Vagina (tissue), 2 donors: ENCODE measurements at regions not wholly inside any gene's neighbourhood (a gene's known extent, or its start where the extent isn't known, plus 50 kb on each side); places are given as distances from the start of the nearest gene placed in this dataset.

Experiments used
- DNase-seq, 2 donors: peaks; one replicate each; pipeline ENCODE4 v3.0.0-alpha.2; 2017; ENCODE audit errors: extremely low spot score in 2 of 2
- H3K27ac ChIP-seq: fragments of 200-600 bp; sonication (generic); one replicate; pipeline ENCODE4 v1.5.1; 2019
- H3K27me3 ChIP-seq: fragments of 200-600 bp; sonication (generic); one replicate; pipeline ENCODE4 v1.5.1; 2019
- H3K36me3 ChIP-seq, 2 donors: fragments of 200-600 bp; sonication (generic); one replicate each; pipeline ENCODE4 v1.5.1; 2017 to 2019
- H3K4me1 ChIP-seq: fragments of 200-600 bp; sonication (generic); one replicate; pipeline ENCODE4 v1.5.1; 2019
- H3K4me3 ChIP-seq, 2 donors: fragments of 200-600 bp; sonication (generic); 1 replicate in 1 of 2; 2 replicates in 1 of 2; pipeline ENCODE4 v1.5.1; 2016 to 2019
- H3K9me3 ChIP-seq: fragments of 200-600 bp; sonication (generic); one replicate; pipeline ENCODE4 v1.5.1; 2019
- POLR2A ChIP-seq, 2 donors: fragments of 450-650 bp; IDR thresholded peaks; one replicate each; pipeline ENCODE4 v1.6.1; 2017; ENCODE audit warnings: antibody characterized with exemption in 2 of 2, mild to moderate bottlenecking in 2 of 2, moderate library complexity in 2 of 2
- POLR2AphosphoS5 ChIP-seq, 2 donors: sonication (generic); formaldehyde crosslinking; IDR thresholded peaks; one replicate each; pipeline ENCODE4 v1.9.0; 2017; ENCODE audit warnings: antibody characterized with exemption in 2 of 2, mild to moderate bottlenecking in 2 of 2, low read depth in 1 of 2; ENCODE audit not compliant: insufficient read depth in 1 of 2
- intact Hi-C: fragments of 100-400 bp; cut with DNase I; formaldehyde crosslinking; loops from one replicate; pipeline ENCODE4 v1.15.1; 2023
- TF ChIP-seq, protein P1 (sequence below), 3 experiments: fragments of 450-650 bp in 2 of 3; fragments of 200-600 bp in 1 of 3; sonication (generic) in 1 of 3; IDR thresholded peaks; one replicate each; pipeline ENCODE4 v1.5.1; 2017 to 2019; ENCODE audit warnings: antibody characterized with exemption in 3 of 3, mild to moderate bottlenecking in 2 of 3, moderate library complexity in 2 of 3

DNA sequence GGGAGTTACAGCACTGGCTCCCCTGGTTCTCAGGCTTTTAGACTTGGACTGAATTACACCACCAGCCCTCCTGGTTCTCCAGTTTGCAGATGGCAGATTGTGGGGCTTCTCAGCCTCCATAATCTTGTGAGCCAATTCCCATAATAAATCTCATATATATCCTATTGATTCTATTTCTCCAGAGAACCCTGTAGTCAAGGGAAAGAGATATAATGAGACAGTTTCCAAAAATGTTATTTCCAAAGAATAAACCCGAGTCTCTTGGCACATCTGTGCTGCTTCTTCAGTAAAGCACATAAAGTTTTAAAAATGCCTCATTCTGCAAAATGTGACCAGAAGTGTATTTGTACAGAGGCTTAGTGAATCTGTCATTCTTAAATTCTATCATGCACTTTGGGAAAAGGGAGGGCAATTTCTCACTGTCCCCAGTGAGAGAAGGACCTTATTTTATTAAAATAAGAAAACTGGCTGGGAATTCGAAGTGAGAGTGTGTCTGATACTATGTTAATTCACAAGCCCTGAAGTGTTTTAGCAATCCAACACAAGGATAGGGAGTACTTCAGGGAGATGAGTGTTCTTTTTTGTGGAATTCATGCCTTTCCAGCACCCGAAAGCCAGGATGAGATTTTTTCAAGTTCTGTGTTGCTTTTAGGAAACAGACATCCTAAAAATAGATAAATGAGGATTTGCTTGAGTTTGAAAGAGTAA lies 282.4 kb upstream of the CHAC2 start:
- Histone ChIP-seq H3K27me3 (no peaks in the 10 kb centered on the region), H3K9me3 (no peaks in the 10 kb centered on the region), H3K4me1 (no peaks in the 10 kb centered on the region), H3K36me3 (no peaks in the 10 kb centered on the region), H3K4me3 (no peak overlapping the region), H3K27ac (no peak overlapping the region)
- intact Hi-C loops = no loop called here
- no peak for DNase-seq
- TF ChIP-seq, protein P1, sequence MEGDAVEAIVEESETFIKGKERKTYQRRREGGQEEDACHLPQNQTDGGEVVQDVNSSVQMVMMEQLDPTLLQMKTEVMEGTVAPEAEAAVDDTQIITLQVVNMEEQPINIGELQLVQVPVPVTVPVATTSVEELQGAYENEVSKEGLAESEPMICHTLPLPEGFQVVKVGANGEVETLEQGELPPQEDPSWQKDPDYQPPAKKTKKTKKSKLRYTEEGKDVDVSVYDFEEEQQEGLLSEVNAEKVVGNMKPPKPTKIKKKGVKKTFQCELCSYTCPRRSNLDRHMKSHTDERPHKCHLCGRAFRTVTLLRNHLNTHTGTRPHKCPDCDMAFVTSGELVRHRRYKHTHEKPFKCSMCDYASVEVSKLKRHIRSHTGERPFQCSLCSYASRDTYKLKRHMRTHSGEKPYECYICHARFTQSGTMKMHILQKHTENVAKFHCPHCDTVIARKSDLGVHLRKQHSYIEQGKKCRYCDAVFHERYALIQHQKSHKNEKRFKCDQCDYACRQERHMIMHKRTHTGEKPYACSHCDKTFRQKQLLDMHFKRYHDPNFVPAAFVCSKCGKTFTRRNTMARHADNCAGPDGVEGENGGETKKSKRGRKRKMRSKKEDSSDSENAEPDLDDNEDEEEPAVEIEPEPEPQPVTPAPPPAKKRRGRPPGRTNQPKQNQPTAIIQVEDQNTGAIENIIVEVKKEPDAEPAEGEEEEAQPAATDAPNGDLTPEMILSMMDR (IDR thresholded peaks at IDR 0.05) = no peak
- TF ChIP-seq POLR2A (IDR thresholded peaks at IDR 0.05) = no peak

DNA sequence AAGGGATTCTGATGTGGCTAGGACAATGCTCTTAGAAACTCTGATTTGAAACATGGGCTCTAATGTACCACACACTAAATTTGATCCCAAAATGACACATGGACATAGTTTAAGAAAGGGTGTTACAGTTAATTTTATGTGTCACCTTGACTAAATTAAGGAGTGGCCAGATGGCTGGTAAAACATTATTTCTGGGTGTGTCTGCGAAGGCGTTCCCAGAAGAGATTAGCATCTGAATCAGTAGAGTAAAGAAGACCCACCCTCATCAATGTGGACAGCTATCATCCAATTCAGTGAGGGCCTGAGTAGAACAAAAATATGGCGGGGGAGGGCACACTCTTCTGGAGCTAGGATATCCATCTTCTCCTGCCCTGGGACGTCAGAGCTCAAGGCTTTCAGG lies 283.1 kb upstream of the CHAC2 start:
- Histone ChIP-seq H3K9me3 (no peaks in the 10 kb centered on the region), H3K27me3 (no peaks in the 10 kb centered on the region), H3K36me3 (no peaks in the 10 kb centered on the region), H3K4me1 (no peaks in the 10 kb centered on the region), H3K27ac (no peak overlapping the region), H3K4me3 (no peak overlapping the region)
- intact Hi-C loops = no loop called here
- TF ChIP-seq POLR2A (IDR thresholded peaks at IDR 0.05) (no peak), POLR2AphosphoS5 (IDR thresholded peaks at IDR 0.05; ENCODE audit: insufficient read depth in 1 of 2, low read depth in 1 of 2) (no peak)
- TF ChIP-seq, protein P1 (IDR thresholded peaks at IDR 0.05) = no peak
- DNase-seq = no peak

- no peak for DNase-seq
- no peaks in the 10 kb centered on the region for H3K4me1 ChIP-seq
- H3K36me3 ChIP-seq = no peaks in the 10 kb centered on the region
- TF ChIP-seq, protein P1 (IDR thresholded peaks at IDR 0.05) = no peak
- TF ChIP-seq POLR2AphosphoS5 (IDR thresholded peaks at IDR 0.05; ENCODE audit: insufficient read depth in 1 of 2, low read depth in 1 of 2) = no peak
- TF ChIP-seq POLR2A (IDR thresholded peaks at IDR 0.05) = no peak
- no peak overlapping the region for H3K4me3 ChIP-seq
- no peak overlapping the region for H3K27ac ChIP-seq
- intact Hi-C loops = no loop called here
- H3K27me3 ChIP-seq = no peaks in the 10 kb centered on the region
- H3K9me3 ChIP-seq = no peaks in the 10 kb centered on the region
Measured at GRCh38 chr2:53477517-53477916, 290.1 kb upstream of the CHAC2 start.

DNA sequence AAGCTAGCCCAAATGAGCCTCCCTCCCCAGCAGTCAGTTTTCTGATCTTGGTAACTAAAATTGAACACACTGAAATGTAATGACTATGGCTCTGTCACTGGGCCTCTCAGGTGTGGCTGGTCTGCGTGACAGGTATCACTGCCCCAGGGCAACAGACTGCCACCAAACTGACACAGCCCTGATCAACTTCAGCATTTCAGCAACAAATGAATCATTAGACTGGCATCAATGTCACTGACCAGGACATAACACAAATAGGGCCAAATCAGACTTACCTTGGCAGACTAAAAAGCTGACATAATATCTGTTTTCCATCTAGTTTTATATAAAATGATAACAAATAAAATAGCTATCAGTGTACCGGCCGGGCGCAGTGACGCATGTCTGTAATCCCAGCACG lies 290.8 kb upstream of the CHAC2 start:
- Histone ChIP-seq H3K9me3 (no peaks in the 10 kb centered on the region), H3K27ac (no peak overlapping the region), H3K4me1 (no peaks in the 10 kb centered on the region), H3K36me3 (no peaks in the 10 kb centered on the region), H3K4me3 (no peak overlapping the region), H3K27me3 (no peaks in the 10 kb centered on the region)
- TF ChIP-seq, protein P1 (IDR thresholded peaks at IDR 0.05) = no peak
- no peak for TF ChIP-seq POLR2A (IDR thresholded peaks at IDR 0.05)
- no peak for TF ChIP-seq POLR2AphosphoS5 (IDR thresholded peaks at IDR 0.05; ENCODE audit: insufficient read depth in 1 of 2, low read depth in 1 of 2)
- intact Hi-C loops = no loop called here
- no peak for DNase-seq

DNA sequence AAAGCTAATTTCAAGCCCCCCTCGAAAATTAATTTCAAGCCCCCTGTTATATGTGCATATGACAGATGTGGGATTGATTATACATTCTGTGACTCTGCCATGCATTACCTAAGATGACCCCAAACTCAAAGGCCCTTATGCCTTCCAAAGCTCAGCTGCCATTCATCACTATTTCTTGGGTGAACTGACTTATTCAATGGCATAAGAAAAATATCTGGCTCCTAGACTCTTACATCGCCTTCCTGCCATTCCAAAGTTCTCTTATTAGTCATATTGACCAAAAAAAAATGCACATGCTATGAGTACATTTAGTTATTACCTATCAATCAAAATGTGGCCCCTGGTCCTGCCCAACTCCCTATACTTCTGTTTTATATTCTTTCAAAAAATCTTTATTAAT lies 291.8 kb upstream of the CHAC2 start:
- no peaks in the 10 kb centered on the region for H3K36me3 ChIP-seq
- intact Hi-C loops = no loop called here
- no peak overlapping the region for H3K4me3 ChIP-seq
- TF ChIP-seq POLR2AphosphoS5 (IDR thresholded peaks at IDR 0.05; ENCODE audit: insufficient read depth in 1 of 2, low read depth in 1 of 2) (no peak), POLR2A (IDR thresholded peaks at IDR 0.05) (no peak)
- H3K4me1 ChIP-seq = no peaks in the 10 kb centered on the region
- H3K9me3 ChIP-seq = no peaks in the 10 kb centered on the region
- no peak for DNase-seq
- no peak overlapping the region for H3K27ac ChIP-seq
- no peaks in the 10 kb centered on the region for H3K27me3 ChIP-seq
